Activated CD4-positive, alpha-beta memory T cell treated with anti-CD3 and anti-CD28 coated beads for 36 hours (primary cell): ENCODE measurements at regions not wholly inside any gene's neighbourhood (a gene's known extent, or its start where the extent isn't known, plus 50 kb on each side); places are given as distances from the start of the nearest gene placed in this dataset.
"Not testable (repeated sequence)": the region's sequence is repeated elsewhere in the genome, so short reads cannot be mapped to it uniquely, and the experiment has no call there.

Source experiments
- CTCF ChIA-PET: fragments of 350-600 bp; sonication (Branson Sonifier 250); formaldehyde crosslinking; loops from one replicate; lab custom pipeline; 2021; ENCODE audit warnings: antibody characterized with exemption, inconsistent platforms; lab: Charles Lee
- POLR2A ChIA-PET: fragments of 350-600 bp; sonication (Branson Sonifier 250); formaldehyde crosslinking; loops from one replicate; lab custom pipeline; 2021; ENCODE audit warnings: antibody characterized with exemption; lab: Charles Lee
- DNase-seq: peaks from one replicate; pipeline ENCODE4 v3.0.0-alpha.2; 2020
- H3K27ac Mint-ChIP-seq: one replicate; pipeline ENCODE4 v1.8.0; 2021; ENCODE audit warnings: mixed read lengths
- H3K27me3 Mint-ChIP-seq: one replicate; pipeline ENCODE4 v1.8.0; 2021; ENCODE audit warnings: mixed read lengths
- H3K36me3 Mint-ChIP-seq: one replicate; pipeline ENCODE4 v1.8.0; 2021; ENCODE audit warnings: mixed read lengths
- H3K4me1 Mint-ChIP-seq: one replicate; pipeline ENCODE4 v1.8.0; 2021; ENCODE audit warnings: low read depth, mixed read lengths
- H3K4me3 Mint-ChIP-seq: one replicate; pipeline ENCODE4 v1.8.0; 2021; ENCODE audit warnings: mild to moderate bottlenecking, mixed read lengths
- H3K9me3 Mint-ChIP-seq: one replicate; pipeline ENCODE4 v1.8.0; 2021; ENCODE audit warnings: mixed read lengths
- intact Hi-C: fragments of 100-400 bp; cut with micrococcal nuclease; formaldehyde crosslinking; loops from one replicate; pipeline ENCODE4 v1.15.1; 2023

DNA sequence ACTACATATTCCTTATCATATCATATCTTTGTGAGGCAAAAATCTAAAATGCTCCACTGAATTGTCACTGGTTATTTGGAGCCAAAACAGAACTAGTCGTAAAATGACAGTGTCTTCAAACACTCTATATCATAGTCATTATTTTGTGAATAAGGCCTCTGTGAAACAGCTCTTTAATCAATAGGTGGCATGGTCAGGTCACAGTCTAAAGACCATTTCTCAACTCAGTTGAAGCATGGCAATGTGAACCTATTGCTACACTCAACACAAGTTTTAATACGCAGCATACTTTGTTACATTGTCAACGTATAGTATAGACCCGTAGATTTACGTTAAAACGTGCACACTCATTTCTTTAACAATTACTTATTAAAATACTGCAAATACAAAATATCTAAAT, 131.3 kb upstream of the PCDH20 start:
- Mint-ChIP-seq H3K36me3 (no peaks in the 10 kb centered on the region), H3K4me3 (no peak overlapping the region), H3K4me1 (no peaks in the 10 kb centered on the region), H3K27me3 (no peaks in the 10 kb centered on the region), H3K9me3 (no peaks in the 10 kb centered on the region), H3K27ac (no peak overlapping the region)
- DNase-seq, result no peak
- intact Hi-C loops, result no loop called here
- ChIA-PET CTCF (no interaction called here), POLR2A (no interaction called here)

DNA sequence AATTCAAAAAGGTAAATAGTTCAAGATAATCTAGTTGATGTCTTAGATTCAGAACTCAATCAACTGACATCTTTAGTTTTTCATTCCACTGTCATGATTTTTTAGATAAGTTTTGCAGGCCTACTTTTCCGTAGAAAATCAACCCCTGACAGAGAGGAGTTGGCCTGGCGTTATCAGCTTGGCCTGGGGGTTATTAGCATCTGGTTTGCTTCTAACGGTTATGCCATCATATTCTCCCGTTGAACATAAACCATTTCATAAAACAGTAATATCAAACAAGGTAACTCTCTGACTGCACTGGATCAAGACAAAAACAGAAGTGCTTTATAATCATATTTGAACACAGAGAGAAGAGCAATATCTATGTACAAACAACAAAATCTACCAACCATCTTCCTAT, 130.8 kb upstream of the PCDH20 start:
- Mint-ChIP-seq H3K4me3 (no peak overlapping the region), H3K27me3 (no peaks in the 10 kb centered on the region), H3K9me3 (no peaks in the 10 kb centered on the region), H3K4me1 (no peaks in the 10 kb centered on the region), H3K36me3 (no peaks in the 10 kb centered on the region), H3K27ac (no peak overlapping the region)
- POLR2A ChIA-PET, result no interaction called here
- no peak for DNase-seq
- CTCF ChIA-PET, result no interaction called here
- intact Hi-C loops, result no loop called here

DNA sequence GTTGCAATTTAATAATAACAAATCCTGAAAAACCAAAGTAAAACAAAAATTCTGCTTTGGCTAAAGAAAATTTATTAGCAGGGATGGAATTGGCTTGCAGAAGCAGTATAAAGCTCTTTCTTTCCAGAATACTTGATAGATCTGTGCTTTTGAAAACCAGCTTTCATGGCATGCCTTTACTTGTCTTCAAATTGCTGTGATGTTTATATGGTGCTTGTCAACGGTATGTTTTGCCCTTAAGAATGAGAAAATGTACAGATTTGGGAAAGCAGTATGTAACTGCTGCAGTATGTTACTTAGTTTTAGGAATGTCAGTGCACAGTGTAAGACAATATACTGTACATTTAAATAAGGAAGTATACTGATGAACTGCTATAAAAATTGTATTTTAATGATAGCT, 120.8 kb upstream of the PCDH20 start:
- Mint-ChIP-seq H3K4me1 (no peaks in the 10 kb centered on the region), H3K36me3 (no peaks in the 10 kb centered on the region), H3K9me3 (peaks cover 6% of the 10 kb centered on the region), H3K4me3 (no peak overlapping the region), H3K27ac (no peak overlapping the region), H3K27me3 (no peaks in the 10 kb centered on the region)
- POLR2A ChIA-PET, result no interaction called here
- DNase-seq, result no peak
- intact Hi-C loops, result no loop called here
- CTCF ChIA-PET, result no interaction called here

DNA sequence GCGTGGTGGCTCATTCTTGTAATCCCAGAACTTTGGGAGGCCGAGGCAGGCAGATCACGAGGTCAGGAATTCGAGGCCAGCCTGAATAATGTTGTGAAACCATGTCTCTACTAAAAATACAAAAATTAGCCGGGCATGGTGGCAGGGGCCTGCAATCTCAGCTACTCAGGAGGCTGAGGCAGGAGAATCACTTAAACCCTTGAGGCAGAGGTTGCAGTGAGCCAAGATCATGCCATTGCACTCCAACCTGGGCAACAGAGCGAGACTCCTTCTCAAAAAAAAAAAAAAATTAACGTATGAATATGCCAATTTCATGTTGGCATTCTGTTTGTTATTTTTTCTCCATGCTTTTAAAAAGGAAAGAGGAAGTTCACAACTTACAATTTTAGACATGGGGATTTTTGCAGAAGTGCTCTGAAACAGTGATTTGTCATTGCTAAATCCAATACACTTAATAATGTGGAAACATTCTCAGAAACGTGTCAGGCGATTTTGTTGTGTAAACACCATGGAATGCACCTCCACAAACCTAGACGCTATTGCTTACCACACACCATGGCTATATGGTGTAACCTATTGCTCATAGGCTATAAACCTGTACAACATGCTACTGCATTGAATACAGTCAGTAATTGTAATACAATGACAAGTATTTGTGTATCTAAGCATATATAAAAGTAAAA, 115.9 kb upstream of the PCDH20 start:
- Mint-ChIP-seq H3K9me3 (peaks cover 14% of the 10 kb centered on the region), H3K27ac (no peak overlapping the region), H3K27me3 (no peaks in the 10 kb centered on the region), H3K36me3 (no peaks in the 10 kb centered on the region), H3K4me3 (no peak overlapping the region), H3K4me1 (no peaks in the 10 kb centered on the region)
- DNase-seq, result no peak
- intact Hi-C loops, result no loop called here
- CTCF ChIA-PET, result no interaction called here
- POLR2A ChIA-PET, result no interaction called here

DNA sequence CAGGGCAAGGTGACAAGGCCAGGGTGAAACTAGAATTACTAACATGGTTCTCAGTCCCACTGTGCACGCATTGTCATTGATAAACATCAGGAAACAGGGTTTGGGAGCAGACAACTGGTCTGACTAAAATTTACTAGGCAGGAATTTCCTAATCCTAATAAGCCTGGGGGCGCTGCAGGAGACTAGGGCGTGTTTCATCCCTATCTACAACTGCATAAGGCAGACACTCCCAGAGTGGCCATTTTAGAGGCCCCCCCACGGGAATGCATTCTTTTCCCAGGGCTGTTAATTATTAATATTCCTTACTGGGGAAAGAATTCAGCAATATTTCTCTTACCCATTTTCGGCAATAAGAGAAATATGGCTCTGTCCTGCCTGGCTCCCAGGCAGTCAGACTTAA, 103.6 kb upstream of the PCDH20 start:
- DNase-seq, H3K4me1 Mint-ChIP-seq, H3K27me3 Mint-ChIP-seq, H3K36me3 Mint-ChIP-seq, intact Hi-C loops, POLR2A ChIA-PET, CTCF ChIA-PET, H3K27ac Mint-ChIP-seq, H3K4me3 Mint-ChIP-seq: not testable (repeated sequence)
- H3K9me3 Mint-ChIP-seq, result peaks cover 14% of the 10 kb centered on the region

DNA sequence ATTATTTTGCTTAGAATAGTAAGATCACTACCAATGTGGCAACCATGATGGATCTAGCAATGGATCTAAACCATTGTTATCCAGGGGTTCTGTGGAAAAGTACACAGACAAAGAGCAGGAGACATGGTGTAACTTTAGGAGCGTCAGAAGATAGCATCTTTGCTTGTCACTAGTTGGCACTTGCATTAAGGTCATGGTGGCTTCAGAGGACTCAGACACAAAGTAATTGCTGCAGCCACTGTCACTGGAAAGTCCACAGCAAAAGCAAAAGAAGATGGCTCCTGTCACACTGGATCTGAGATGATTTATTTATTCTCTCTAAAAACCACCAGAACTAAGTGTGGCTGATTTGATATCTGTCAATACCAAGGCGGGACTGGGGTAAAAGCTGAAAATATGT, 93.3 kb upstream of the PCDH20 start:
- intact Hi-C loops, result no loop called here
- no peaks in the 10 kb centered on the region for H3K27me3 Mint-ChIP-seq
- H3K4me1 Mint-ChIP-seq, result no peaks in the 10 kb centered on the region
- no peaks in the 10 kb centered on the region for H3K9me3 Mint-ChIP-seq
- no peak overlapping the region for H3K27ac Mint-ChIP-seq
- H3K4me3 Mint-ChIP-seq, result no peak overlapping the region
- no peak for DNase-seq
- ChIA-PET POLR2A (no interaction called here), CTCF (no interaction called here)
- no peaks in the 10 kb centered on the region for H3K36me3 Mint-ChIP-seq

DNA sequence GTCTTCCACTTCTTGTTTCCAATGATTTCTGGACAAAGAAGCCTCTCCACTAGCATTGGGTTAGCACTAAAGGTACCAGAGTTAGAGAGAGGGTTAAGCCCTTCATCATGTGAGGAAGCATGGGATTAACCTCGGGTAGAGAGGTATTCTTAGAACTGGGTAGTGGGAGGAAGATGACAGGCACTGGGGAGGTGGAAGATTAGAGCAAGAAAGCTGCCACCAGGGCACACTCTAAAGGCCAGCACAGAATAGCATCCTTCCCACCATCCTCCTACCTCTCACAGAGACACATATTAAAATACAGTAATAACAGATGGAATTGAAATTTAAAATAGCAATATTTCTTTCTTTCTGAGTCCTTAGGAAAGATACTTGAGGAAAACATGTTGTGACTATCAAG, 84.5 kb upstream of the PCDH20 start:
- CTCF ChIA-PET, result no interaction called here
- Mint-ChIP-seq H3K4me1 (no peaks in the 10 kb centered on the region), H3K4me3 (no peak overlapping the region), H3K36me3 (no peaks in the 10 kb centered on the region), H3K27me3 (no peaks in the 10 kb centered on the region), H3K9me3 (peaks cover 8% of the 10 kb centered on the region), H3K27ac (no peak overlapping the region)
- DNase-seq, result no peak
- intact Hi-C loops, result no loop called here
- POLR2A ChIA-PET, result no interaction called here

DNA sequence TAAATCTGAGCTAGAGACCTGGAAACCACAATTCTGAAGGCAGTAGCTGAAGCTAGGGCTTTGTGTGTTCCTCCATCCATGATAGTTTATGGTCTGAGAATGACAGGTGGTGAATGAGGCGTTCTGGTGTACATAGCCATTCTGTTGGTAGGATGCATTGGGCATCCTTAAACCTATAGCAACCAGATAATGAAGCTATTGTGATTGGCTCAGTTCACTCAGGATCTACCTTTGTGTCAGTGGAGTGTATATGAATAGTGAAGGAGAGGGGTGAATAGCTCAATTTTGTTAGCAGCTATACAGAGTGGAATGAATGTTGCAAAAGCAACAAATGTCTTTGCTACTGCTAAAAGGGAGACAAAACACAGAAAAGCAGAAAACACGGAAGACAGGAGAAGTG, 80.0 kb upstream of the PCDH20 start:
- H3K27me3 Mint-ChIP-seq, result no peaks in the 10 kb centered on the region
- CTCF ChIA-PET, result no interaction called here

DNA sequence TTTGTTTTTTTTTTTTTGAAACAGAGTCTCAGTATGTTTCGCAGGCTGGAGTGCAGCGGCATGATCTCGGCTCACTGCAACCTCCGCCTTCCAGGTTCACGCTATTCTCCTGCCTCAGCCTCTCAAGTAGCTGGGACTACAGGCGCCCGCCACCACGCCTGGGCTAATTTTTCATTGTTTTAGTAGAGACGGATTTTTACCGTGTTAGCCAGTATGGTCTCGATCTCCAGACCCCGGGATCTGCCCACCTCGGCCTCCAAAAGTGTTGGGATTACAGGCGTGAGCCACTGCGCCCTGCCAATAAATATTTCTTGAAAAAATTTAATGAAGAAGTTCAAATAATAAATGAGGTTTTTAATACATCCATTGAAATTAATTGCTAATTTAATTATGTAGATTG, 77.9 kb upstream of the PCDH20 start:
- intact Hi-C loops, H3K27ac Mint-ChIP-seq, H3K4me1 Mint-ChIP-seq, H3K27me3 Mint-ChIP-seq, H3K36me3 Mint-ChIP-seq, DNase-seq, CTCF ChIA-PET, H3K9me3 Mint-ChIP-seq, H3K4me3 Mint-ChIP-seq, POLR2A ChIA-PET: not testable (repeated sequence)

More for the DNA sequence above, 80.0 kb upstream of the PCDH20 start:
- no peak for DNase-seq
- no peaks in the 10 kb centered on the region for H3K36me3 Mint-ChIP-seq
- intact Hi-C loops, result no loop called here
- POLR2A ChIA-PET, result no interaction called here
- H3K4me3 Mint-ChIP-seq, result no peak overlapping the region
- H3K9me3 Mint-ChIP-seq, result peaks cover 2% of the 10 kb centered on the region
- H3K4me1 Mint-ChIP-seq, result no peaks in the 10 kb centered on the region
- H3K27ac Mint-ChIP-seq, result no peak overlapping the region

DNA sequence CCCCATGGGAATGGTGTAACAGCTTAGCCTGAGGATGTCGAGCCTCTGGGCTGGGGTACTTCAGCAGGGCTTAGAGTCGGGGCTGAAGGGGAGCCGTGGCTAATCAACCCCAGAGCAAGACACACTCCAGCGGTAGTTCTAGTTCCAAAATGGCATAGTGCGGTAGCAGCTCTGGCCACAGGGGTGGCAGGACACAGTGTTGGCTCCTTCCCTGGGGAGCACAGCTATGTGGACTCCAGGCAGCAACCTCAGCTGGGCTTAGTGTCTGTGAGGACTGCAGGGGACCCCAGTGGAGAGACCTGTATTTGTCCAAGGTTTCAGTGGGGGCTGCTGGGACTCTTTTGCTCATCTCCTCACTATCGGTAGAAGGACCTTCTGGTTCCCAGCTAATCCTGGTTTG, 70.8 kb upstream of the PCDH20 start:
- Mint-ChIP-seq H3K4me3 (no peak overlapping the region), H3K36me3 (no peaks in the 10 kb centered on the region), H3K27ac (no peak overlapping the region), H3K27me3 (no peaks in the 10 kb centered on the region), H3K9me3 (peaks cover 7% of the 10 kb centered on the region), H3K4me1 (no peaks in the 10 kb centered on the region)
- intact Hi-C loops, result no loop called here
- DNase-seq, result no peak
- CTCF ChIA-PET, result no interaction called here
- POLR2A ChIA-PET, result no interaction called here

DNA sequence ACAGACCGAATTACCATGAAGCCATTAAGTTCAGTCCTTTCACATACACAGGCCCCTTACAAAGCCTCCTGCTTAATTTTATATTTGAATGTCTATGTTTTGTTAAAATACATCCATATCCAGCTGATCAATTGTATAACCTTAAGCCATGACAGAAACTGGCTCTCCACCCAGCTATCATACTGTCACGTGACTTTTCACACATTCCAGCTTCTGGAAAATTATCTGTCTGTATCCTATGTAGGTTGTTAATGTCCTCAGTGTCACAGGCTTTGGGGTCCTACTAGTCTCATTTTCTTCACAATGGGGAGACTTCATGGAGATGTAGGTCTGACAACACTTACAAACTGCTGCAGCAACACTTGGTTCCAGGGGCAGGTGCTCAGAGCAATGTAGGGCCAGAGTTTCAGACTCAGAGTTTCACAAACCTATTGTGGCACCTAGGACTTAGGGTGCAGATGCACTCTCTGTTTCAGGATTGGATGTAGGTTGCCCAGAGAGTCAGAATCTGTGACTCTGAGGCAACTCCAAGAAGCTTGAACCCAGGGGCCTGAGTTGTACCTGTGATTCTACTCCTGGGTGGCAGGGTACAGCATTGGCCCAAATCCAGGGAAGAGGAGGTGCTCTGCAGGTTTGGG, 69.6 kb upstream of the PCDH20 start:
- ChIA-PET POLR2A (no interaction called here), CTCF (no interaction called here)
- intact Hi-C loops, result no loop called here
- Mint-ChIP-seq H3K4me1 (no peaks in the 10 kb centered on the region), H3K36me3 (no peaks in the 10 kb centered on the region), H3K9me3 (peaks cover 11% of the 10 kb centered on the region), H3K4me3 (no peak overlapping the region), H3K27me3 (no peaks in the 10 kb centered on the region), H3K27ac (no peak overlapping the region)
- no peak for DNase-seq

DNA sequence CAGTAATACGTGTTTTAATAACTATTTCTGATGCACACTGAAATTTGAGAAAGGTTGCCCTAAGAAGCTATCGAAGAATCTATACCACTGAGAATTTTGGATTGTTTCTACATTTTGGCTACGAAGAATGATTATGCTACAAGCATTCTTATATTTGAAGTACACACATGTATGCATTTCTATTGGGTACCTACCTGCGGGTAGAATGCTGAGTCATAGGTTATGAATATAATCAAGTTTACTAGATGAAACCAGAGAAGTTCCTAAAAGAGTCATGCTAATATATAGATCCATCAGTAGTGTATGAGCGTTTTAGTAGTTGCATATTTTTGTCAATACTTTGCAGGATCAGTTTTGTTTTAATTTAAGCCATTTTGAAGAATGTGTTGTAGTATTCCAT, 62.0 kb upstream of the PCDH20 start:
- ChIA-PET CTCF (no interaction called here), POLR2A (no interaction called here)
- Mint-ChIP-seq H3K27me3 (no peaks in the 10 kb centered on the region), H3K36me3 (no peaks in the 10 kb centered on the region), H3K4me3 (no peak overlapping the region), H3K27ac (no peak overlapping the region), H3K9me3 (peaks cover 15% of the 10 kb centered on the region), H3K4me1 (no peaks in the 10 kb centered on the region)
- no peak for DNase-seq
- intact Hi-C loops, result no loop called here

DNA sequence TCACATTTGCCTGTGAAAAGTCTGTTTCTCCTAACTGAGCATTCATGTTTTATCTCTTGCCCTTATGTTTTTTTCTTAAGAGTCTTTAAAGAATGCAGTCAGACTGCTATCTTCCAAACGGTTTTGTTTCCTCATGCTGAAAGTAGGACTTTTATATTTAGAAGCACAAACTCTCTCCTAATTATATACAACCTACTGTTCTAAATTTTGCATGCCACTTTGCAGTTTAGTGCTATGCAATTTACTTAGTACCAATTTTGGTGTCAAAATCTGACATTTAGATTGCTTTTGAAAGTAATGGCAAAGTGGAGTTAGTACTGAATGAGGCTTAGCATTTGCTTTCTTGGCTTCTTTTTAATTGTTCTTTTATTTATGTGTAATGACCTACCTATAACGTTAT, 55.1 kb upstream of the PCDH20 start:
- CTCF ChIA-PET, result no interaction called here

More for the DNA sequence above, 55.1 kb upstream of the PCDH20 start:
- no peak overlapping the region for H3K27ac Mint-ChIP-seq
- intact Hi-C loops, result no loop called here
- no peaks in the 10 kb centered on the region for H3K27me3 Mint-ChIP-seq
- POLR2A ChIA-PET, result no interaction called here
- H3K4me1 Mint-ChIP-seq, result no peaks in the 10 kb centered on the region
- no peaks in the 10 kb centered on the region for H3K9me3 Mint-ChIP-seq
- no peak overlapping the region for H3K4me3 Mint-ChIP-seq
- no peaks in the 10 kb centered on the region for H3K36me3 Mint-ChIP-seq
- DNase-seq, result no peak
